Activated CD8-positive, alpha-beta memory T cell treated with anti-CD3 and anti-CD28 coated beads, Interleukin-2, amount 50 U/mL, for 48 hours (primary cell): ENCODE measurements at regions not wholly inside any gene's neighbourhood (a gene's known extent, or its start where the extent isn't known, plus 50 kb on each side); places are given as distances from the start of the nearest gene placed in this dataset.
"Not testable (repeated sequence)": the region's sequence is repeated elsewhere in the genome, so short reads cannot be mapped to it uniquely, and the experiment has no call there.

ENCODE experiments used
- DNase-seq: peaks from one replicate; pipeline ENCODE4 v3.0.0-alpha.2; 2020

DNA sequence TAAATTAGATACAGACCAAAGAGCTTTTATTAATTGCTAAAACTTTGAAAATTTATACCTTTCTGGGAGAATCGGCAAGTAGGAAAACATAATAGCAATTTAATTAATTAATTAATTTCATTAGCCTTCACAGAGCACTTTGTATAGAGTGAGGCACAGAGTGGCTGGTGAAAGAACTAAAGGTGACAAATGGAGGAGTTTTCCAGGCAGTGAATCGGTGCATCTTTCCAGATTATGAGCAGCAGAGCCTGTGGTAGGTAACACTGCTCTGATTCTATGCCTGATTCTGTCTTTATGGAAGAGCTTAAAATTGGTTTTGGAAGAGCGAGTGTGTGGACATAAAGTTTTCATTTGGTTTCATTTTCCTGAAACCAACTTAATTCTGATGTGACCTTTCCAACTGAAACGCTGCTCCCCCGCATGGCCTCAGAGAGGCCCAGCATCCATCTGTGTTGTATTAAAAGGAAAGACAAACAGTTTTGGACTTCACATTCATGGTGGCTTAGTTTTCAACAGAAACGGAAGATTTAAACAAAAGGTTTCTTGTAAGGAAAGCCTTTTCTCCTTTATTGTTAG, 188.9 kb upstream of the RPS23 start:
- DNase-seq, result no peak

GRCh38 chr5:82465235-82465634, 187.1 kb upstream of the RPS23 start:
- DNase-seq, result no peak

GRCh38 chr5:82459626-82460025, 181.5 kb upstream of the RPS23 start:
- no peak for DNase-seq

- not testable (repeated sequence) for DNase-seq
Measured at GRCh38 chr5:82455317-82455716, 177.2 kb upstream of the RPS23 start.

- DNase-seq, result no peak
Measured at GRCh38 chr5:82448374-82448773, 170.2 kb upstream of the RPS23 start.

- DNase-seq, result no peak
Measured at GRCh38 chr5:82447913-82448312, 169.8 kb upstream of the RPS23 start.

DNA sequence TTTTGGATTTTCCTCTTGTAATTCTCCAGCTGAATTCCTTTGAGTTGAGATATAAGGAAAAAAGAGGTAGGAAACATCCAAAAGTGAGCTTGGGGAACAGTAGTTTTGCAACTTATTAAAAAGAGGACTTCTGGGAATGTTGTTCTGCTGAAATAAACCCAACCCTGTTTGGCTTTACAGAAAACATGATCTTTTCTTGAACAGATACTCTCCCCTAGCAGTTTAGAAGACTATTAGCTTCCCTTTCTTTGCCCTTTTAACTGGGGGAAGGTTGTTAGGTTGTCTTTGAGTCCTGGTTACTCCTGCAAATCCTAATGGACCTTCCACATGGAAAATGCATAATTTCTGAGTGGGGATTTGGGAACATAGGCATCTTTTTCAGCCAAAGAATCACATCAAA, 168.7 kb upstream of the RPS23 start:
- DNase-seq, result no peak

GRCh38 chr5:82445726-82446335, 167.7 kb upstream of the RPS23 start:
- no peak for DNase-seq

DNA sequence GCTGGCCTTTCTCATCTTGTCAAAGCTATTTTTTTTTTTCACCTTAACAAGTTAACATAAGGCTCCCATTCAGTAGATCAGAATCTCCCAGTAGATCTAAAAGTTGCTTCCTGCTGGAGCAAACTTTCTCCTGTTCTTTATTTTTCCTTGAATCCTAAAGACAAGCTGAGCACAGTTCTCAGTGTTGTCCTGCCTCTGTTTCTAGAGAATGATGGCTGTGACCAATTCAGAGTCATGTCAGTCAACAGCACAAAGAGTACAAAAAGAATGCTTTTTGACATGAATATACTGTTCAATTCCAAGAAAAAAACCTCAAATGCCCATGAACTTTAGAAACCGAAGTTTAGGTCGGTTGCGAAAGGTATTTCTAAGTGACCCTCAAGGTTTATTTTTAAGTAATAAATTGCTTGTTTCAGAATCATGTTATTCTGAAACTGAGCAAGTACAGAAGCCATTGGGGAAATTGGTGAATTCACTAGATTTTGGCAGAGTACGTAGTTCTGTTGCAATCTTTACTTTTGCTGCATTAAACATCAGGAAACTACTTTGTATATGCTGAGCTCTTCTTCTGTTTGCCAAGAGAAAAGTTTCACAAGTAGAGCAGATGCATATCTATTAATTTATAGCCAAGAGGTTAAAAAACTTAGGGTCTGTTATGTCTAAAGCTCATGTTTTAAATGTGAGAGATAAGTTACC, 161.7 kb upstream of the RPS23 start:
- no peak for DNase-seq

- DNase-seq, result not testable (repeated sequence)
Measured at GRCh38 chr5:82437565-82437964, 159.4 kb upstream of the RPS23 start.

DNA sequence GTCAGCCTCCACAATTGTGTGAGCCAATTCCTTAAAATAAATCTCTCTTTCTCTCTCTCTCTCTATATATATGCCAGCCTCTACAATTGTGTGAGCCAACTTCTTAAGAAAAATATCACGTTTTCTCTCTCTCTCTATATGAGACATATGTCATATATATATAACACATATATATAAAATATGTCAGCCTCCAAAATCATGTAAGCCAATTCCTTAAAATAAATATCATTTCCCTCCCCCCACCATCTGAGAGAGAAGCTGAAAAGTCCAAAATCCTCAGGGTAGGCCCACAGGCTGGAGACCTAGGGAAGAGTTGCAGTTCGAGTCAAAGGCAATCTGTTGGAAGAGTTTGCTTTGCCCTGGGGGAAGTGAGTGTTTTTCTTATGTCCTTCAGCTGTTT, 158.1 kb upstream of the RPS23 start:
- no peak for DNase-seq

DNA sequence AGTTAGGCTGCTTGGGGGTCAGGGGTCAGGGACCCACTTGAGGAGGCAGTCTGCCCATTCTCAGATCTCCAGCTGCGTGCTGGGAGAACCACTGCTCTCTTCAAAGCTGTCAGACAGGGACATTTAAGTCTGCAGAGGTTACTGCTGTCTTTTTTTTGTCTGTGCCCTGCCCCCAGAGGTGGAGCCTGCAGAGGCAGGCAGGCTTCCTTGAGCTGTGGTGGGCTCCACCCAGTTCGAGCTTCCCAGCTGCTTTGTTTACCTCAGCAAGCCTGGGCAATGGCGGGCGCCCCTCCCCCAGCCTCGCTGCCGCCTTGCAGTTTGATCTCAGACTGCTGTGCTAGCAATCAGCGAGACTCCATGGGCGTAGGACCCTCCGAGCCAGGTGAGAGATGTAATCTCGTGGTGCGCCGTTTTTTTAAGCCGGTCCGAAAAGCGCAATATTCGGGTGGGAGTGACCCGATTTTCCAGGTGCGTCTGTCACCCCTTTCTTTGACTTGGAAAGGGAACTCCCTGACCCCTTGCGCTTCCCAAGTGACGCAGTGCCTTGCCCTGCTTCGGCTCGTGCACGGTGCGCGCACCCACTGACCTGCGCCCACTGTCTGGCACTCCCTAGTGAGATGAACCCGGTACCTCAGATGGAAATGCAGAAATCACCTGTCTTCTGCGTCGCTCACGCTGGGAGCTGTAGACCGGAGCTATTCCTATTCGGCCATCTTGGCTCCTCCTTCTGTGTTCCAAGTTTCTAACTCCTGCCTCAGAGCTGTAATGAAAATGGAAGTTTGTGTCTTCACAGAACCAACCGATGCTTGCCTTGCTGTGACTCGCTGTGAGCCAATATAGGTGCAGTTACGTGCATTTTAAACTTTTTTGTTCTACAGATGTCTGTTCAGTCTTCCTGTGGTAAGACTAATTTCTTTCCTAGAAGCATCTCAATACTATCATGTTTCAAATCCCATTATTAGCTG, 156.8 kb upstream of the RPS23 start:
- not testable (repeated sequence) for DNase-seq

DNA sequence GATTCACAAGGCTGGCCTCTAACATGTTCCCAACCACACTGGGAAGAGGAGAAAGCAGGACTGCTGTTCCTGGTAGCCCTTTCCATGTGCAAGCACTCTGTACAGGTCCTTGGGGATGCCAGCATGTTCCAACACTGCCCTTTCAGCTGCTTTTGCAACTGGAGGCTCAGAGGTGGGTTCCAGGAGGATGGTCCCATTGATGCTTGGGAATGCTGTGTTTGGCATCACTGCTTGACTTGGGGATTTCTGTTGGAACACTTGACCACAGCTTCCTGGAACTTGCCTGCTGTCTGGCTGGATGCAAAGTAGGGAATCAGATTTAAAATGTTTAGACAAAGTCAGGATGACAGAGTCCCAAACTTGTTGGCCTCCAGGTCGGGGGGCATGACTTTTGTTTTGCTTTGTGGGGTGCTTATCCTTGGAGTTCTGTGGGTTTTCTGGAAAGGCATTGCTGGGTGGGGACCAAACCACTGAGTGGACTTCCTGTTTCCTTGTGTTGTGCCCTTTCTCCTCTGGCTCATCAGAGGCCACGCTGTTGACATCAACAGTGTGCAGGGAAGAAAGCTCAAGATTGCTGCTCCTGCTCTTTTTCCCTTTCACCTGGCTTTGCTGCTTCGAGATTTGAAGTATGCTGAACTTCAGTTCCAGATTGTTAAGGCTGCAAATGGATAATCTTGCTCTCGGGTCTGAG, 148.5 kb upstream of the RPS23 start:
- no peak for DNase-seq

DNA sequence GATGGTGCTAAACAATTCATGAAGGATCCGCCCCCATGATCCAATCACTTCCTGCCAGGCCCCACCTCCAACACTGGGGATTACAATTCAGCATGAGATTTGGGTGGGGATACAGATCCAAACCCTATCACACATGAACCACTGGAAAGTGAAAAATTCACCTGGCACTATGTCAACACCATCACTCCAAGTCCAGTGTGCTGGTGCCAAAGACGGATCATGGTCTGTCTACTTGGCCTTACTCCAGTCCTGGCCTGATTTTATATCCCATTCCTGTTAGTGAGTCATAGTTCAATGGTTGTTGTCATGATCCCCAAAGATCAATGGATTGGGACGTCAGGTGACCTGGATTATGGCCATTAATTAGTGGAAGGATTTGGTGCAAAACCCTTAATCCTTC, 147.4 kb upstream of the RPS23 start:
- no peak for DNase-seq

- no peak for DNase-seq
Measured at GRCh38 chr5:82424211-82424610, 146.1 kb upstream of the RPS23 start.

- DNase-seq, result no peak
Measured at GRCh38 chr5:82422751-82423181, 144.6 kb upstream of the RPS23 start.

DNA sequence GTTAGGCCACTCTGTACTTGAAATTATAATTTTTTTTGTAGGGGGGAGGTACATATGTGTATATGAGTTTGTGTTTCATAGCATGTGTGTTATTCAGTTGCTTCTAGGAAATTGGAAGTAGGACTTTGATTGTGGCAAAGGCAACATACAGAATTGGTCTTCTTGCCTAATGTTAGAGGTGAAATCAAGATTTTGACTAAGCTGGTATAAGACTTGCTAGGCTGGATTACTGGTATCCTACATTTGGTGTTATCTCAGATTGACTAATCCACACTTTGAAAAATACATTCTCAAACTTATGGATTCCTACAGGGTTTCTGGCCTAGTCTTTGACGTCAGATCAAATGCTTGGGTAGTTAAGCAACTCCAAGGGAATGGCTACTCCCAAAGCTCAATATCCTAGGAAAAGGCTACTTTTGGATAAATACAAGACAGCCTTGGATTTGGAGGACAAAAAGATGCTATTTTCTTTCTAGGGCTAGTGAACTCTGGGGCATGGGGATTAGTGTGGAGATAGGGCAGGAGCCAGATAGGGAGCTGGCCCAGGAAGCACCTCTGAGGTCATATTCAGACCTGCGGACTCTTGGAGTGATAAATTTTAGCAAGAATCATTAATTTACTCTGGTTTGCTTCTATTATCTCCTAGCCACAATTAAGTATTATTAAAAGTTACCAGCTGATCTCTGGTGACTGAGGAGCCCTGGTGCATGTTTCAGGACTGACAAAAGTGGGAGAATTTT, 144.0 kb upstream of the RPS23 start:
- DNase-seq, result no peak

GRCh38 chr5:82421119-82421518, 143.0 kb upstream of the RPS23 start:
- DNase-seq, result no peak

- not testable (repeated sequence) for DNase-seq
Measured at GRCh38 chr5:82420524-82420923, 142.4 kb upstream of the RPS23 start.

- DNase-seq, result no peak
Measured at GRCh38 chr5:82419559-82420332, 141.6 kb upstream of the RPS23 start.

DNA sequence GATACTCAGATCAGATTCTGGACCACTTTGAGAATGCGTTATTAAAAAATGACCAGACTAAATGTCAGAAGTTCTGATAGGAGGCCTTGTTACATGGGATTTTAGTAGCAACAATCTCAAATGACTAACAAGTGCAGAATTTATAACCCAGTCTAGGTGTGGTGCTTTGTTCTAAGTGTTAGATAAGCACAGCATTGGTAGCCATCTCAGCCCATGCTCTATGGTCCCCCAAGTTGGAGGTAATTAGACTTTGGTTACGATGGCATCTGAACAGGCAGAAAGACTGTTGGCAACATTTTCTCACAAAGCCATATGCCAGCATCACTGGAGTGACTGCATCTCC, 140.4 kb upstream of the RPS23 start:
- no peak for DNase-seq
